HL-60 (cell line): ENCODE measurements at regions not wholly inside any gene's neighbourhood (a gene's known extent, or its start where the extent isn't known, plus 50 kb on each side); places are given as distances from the start of the nearest gene placed in this dataset.

Source experiments
- DNase-seq, 2 experiments: peaks; one replicate each; pipeline ENCODE4 v3.0.0-alpha.2; 2010 to 2020; ENCODE audit warnings: low read depth in 1 of 2, low spot score in 1 of 2
- H3K27ac ChIP-seq: fragments of 250-450 bp; sonication (Bioruptor Pico); replicated peaks from 2 replicates; pipeline ENCODE4 v1.5.1; 2020; ENCODE audit warnings: mild to moderate bottlenecking, moderate library complexity
- H3K27me3 ChIP-seq: fragments of 250-450 bp; sonication (Bioruptor Pico); 2 replicates; pipeline ENCODE4 v1.5.1; 2021; ENCODE audit warnings: mild to moderate bottlenecking, moderate library complexity; ENCODE audit not compliant: insufficient read depth, poor library complexity, severe bottlenecking
- H3K4me3 ChIP-seq: replicated peaks from 2 replicates; pipeline ENCODE4 v1.5.1; 2011; ENCODE audit warnings: mild to moderate bottlenecking, control low read depth, low read length; ENCODE audit not compliant: insufficient read depth
- CTCF ChIP-seq: IDR thresholded peaks from one replicate; pipeline ENCODE4 v1.5.1; 2011; ENCODE audit warnings: low read length, control low read depth, inconsistent platforms; ENCODE audit not compliant: insufficient read depth
- GABPA ChIP-seq: IDR thresholded peaks from 2 replicates; pipeline ENCODE4 v1.6.1; 2012; ENCODE audit warnings: low read depth
- POLR2AphosphoS5 ChIP-seq: IDR thresholded peaks from 2 replicates; pipeline ENCODE4 v1.6.1; 2012; ENCODE audit warnings: low read depth
- REST ChIP-seq: IDR thresholded peaks from 2 replicates; pipeline ENCODE4 v1.6.1; 2012; ENCODE audit warnings: low read depth; ENCODE audit not compliant: insufficient replicate concordance
- SPI1 ChIP-seq: IDR thresholded peaks from 2 replicates; pipeline ENCODE4 v1.6.1; 2012; ENCODE audit warnings: low read depth, mild to moderate bottlenecking, borderline replicate concordance

GRCh38 chr17:77444628-77444983 lies 303.8 kb downstream of the SEC14L1 start:
- TF ChIP-seq REST (no peak), CTCF (no peak), POLR2AphosphoS5 (no peak), GABPA (no peak), SPI1 (no peak)
- Histone ChIP-seq H3K27me3 (no peaks in the 10 kb centered on the region), H3K27ac (peak overlapping the region; percentile 92), H3K4me3 (no peak overlapping the region)
- DNase-seq = no peak

- Histone ChIP-seq H3K27me3 (no peaks in the 10 kb centered on the region), H3K4me3 (no peak overlapping the region), H3K27ac (peak overlapping the region; percentile 92)
- TF ChIP-seq POLR2AphosphoS5 (peak; percentile 97), GABPA (peak; percentile 40; the same call in 1 of the 2 replicates), SPI1 (peak; percentile 85; the same call in 1 of the 2 replicates), CTCF (no peak)
- DNase-seq = peak; percentile 96 to 97
These were observed 304.4 kb downstream of the SEC14L1 start for GRCh38 chr17:77444984-77445759.

GRCh38 chr17:77445760-77446532 lies 305.2 kb downstream of the SEC14L1 start:
- peak; percentile 73 to 84 for DNase-seq

More at GRCh38 chr17:77445760-77446532, 305.2 kb downstream of the SEC14L1 start:
- TF ChIP-seq POLR2AphosphoS5 (peak; percentile 23; the same call in 1 of the 2 replicates), REST (no peak), CTCF (no peak), GABPA (no peak), SPI1 (peak; percentile 87)
- H3K4me3 ChIP-seq = no peak overlapping the region
- H3K27ac ChIP-seq = peak overlapping the region; percentile 92
- H3K27me3 ChIP-seq = no peaks in the 10 kb centered on the region
